CD8-positive, alpha-beta memory T cell (primary cell): ENCODE measurements at regions not wholly inside any gene's neighbourhood (a gene's known extent, or its start where the extent isn't known, plus 50 kb on each side); places are given as distances from the start of the nearest gene placed in this dataset.

Experiments
- CTCF ChIA-PET: fragments of 350-600 bp; sonication (Branson Sonifier 250); formaldehyde crosslinking; loops from one replicate; lab custom pipeline; 2021; ENCODE audit warnings: antibody characterized with exemption; lab: Charles Lee
- POLR2A ChIA-PET: fragments of 350-600 bp; sonication (Branson Sonifier 250); formaldehyde crosslinking; loops from one replicate; lab custom pipeline; 2021; ENCODE audit warnings: antibody characterized with exemption; lab: Charles Lee
- DNase-seq, 5 donors: peaks; one replicate each; pipeline versions ENCODE4 v3.0.0 to v3.0.0-alpha.2; 2020 to 2022; ENCODE audit warnings: mixed read lengths in 1 of 5
- H3K27ac ChIP-seq: one replicate; pipeline ENCODE4 v1.7.0; 2013; ENCODE audit warnings: low read depth, mild to moderate bottlenecking, low read length, moderate library complexity
- H3K27me3 ChIP-seq: 2 replicates; pipeline ENCODE4 v1.7.0; 2013; ENCODE audit warnings: low read length, mild to moderate bottlenecking; ENCODE audit not compliant: insufficient read depth, poor library complexity, severe bottlenecking
- H3K36me3 ChIP-seq: 2 replicates; pipeline ENCODE4 v1.7.0; 2013; ENCODE audit warnings: mild to moderate bottlenecking, low read length, moderate library complexity; ENCODE audit not compliant: insufficient read depth
- H3K4me1 ChIP-seq: 2 replicates; pipeline ENCODE4 v1.7.0; 2013; ENCODE audit warnings: mild to moderate bottlenecking, low read length, moderate library complexity; ENCODE audit not compliant: insufficient read depth
- H3K4me3 ChIP-seq: 2 replicates; pipeline ENCODE4 v1.7.0; 2013; ENCODE audit warnings: mild to moderate bottlenecking, low read length
- H3K9me3 ChIP-seq: 2 replicates; pipeline ENCODE4 v1.7.0; 2013; ENCODE audit warnings: mild to moderate bottlenecking, low read length
- H3K27ac Mint-ChIP-seq, 8 donors: one replicate each; pipeline ENCODE4 v1.8.0; 2020 to 2021; ENCODE audit warnings: mixed read lengths in 8 of 8, mild to moderate bottlenecking in 6 of 8, inconsistent platforms in 3 of 8, moderate library complexity in 3 of 8
- H3K27me3 Mint-ChIP-seq, 2 donors: one replicate each; pipeline ENCODE4 v1.8.0; 2020 to 2021; ENCODE audit warnings: mixed read lengths in 2 of 2, mild to moderate bottlenecking in 1 of 2, moderate library complexity in 1 of 2
- H3K36me3 Mint-ChIP-seq, 3 donors: one replicate each; pipeline ENCODE4 v1.8.0; 2020 to 2021; ENCODE audit warnings: mixed read lengths in 3 of 3, inconsistent platforms in 1 of 3, mild to moderate bottlenecking in 1 of 3
- H3K4me1 Mint-ChIP-seq, 3 donors: one replicate each; pipeline ENCODE4 v1.8.0; 2020 to 2021; ENCODE audit warnings: mixed read lengths in 3 of 3, inconsistent platforms in 1 of 3, mild to moderate bottlenecking in 1 of 3
- H3K4me3 Mint-ChIP-seq, 7 donors: one replicate each; pipeline ENCODE4 v1.8.0; 2020 to 2021; ENCODE audit warnings: mixed read lengths in 7 of 7, mild to moderate bottlenecking in 6 of 7, moderate library complexity in 4 of 7, inconsistent platforms in 2 of 7
- H3K9me3 Mint-ChIP-seq, 5 donors: one replicate each; pipeline ENCODE4 v1.8.0; 2020 to 2022; ENCODE audit warnings: mixed read lengths in 5 of 5, mild to moderate bottlenecking in 3 of 5, moderate library complexity in 2 of 5, inconsistent platforms in 1 of 5

DNA sequence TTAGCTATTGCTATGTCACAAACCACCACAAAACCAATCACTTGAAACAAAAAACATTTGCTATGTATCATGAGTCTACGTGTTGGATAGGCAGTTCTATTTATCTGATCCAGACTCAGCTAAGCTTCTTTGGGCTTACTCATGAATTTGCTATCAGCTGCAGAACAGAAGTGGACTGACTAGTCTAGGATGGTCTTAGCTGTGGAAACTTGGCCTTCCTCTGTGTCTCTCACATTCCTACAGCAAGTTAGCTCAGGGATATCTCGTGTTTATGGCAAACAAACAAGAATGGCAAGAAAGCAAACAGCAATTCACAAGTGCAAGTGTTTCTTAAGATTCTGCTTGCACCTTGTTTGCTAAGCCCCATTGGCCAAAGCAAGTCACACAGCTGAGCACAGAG is 288.0 kb upstream of the TNP1 start:
- Mint-ChIP-seq H3K27me3 (peaks cover 10 to 12% of the 10 kb centered on the region in 2 donors), H3K4me1 (no peaks in the 10 kb centered on the region), H3K9me3 (peaks cover 0 to 7% (median 2%) of the 10 kb centered on the region in 5 donors), H3K27ac (no peak overlapping the region), H3K36me3 (no peaks in the 10 kb centered on the region), H3K4me3 (no peak overlapping the region)
- DNase-seq = no peak
- H3K4me1 ChIP-seq = no peaks in the 10 kb centered on the region
- CTCF ChIA-PET = no interaction called here
- no peaks in the 10 kb centered on the region for H3K9me3 ChIP-seq
- POLR2A ChIA-PET = no interaction called here
- H3K4me3 ChIP-seq = no peak overlapping the region
- no peaks in the 10 kb centered on the region for H3K27me3 ChIP-seq
- no peaks in the 10 kb centered on the region for H3K36me3 ChIP-seq
- no peak overlapping the region for H3K27ac ChIP-seq

DNA sequence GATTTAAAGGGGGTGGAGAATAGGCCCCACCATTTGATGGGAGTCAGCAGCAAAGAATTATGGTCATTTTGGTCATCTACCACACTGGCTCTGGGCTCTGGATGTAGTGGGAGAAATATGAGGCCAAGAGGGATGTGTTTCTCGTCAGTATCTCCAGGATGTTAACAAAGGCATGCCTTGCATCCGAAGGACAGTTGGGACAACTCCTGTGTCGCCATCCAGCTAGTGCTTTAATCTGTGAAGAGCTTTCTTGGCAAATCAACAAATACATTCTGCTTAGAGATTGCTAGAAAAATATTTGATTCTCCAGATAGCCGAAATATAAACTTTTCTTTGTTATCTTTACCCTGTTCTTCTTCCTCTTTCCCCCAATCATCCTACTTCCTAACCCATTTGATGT is 287.1 kb upstream of the TNP1 start:
- H3K4me1 Mint-ChIP-seq = no peaks in the 10 kb centered on the region
- POLR2A ChIA-PET = no interaction called here
- H3K9me3 ChIP-seq = no peaks in the 10 kb centered on the region
- H3K27me3 Mint-ChIP-seq = peaks cover 7 to 12% of the 10 kb centered on the region in 2 donors
- no peaks in the 10 kb centered on the region for H3K36me3 Mint-ChIP-seq
- no peak overlapping the region for H3K4me3 ChIP-seq
- peaks cover 6 to 13% (median 8%) of the 10 kb centered on the region in 5 donors for H3K9me3 Mint-ChIP-seq
- CTCF ChIA-PET = no interaction called here
- H3K27ac ChIP-seq = no peak overlapping the region
- no peaks in the 10 kb centered on the region for H3K36me3 ChIP-seq
- H3K27ac Mint-ChIP-seq = no peak overlapping the region
- no peak overlapping the region for H3K4me3 Mint-ChIP-seq
- no peaks in the 10 kb centered on the region for H3K4me1 ChIP-seq
- H3K27me3 ChIP-seq = no peaks in the 10 kb centered on the region
- DNase-seq = no peak

DNA sequence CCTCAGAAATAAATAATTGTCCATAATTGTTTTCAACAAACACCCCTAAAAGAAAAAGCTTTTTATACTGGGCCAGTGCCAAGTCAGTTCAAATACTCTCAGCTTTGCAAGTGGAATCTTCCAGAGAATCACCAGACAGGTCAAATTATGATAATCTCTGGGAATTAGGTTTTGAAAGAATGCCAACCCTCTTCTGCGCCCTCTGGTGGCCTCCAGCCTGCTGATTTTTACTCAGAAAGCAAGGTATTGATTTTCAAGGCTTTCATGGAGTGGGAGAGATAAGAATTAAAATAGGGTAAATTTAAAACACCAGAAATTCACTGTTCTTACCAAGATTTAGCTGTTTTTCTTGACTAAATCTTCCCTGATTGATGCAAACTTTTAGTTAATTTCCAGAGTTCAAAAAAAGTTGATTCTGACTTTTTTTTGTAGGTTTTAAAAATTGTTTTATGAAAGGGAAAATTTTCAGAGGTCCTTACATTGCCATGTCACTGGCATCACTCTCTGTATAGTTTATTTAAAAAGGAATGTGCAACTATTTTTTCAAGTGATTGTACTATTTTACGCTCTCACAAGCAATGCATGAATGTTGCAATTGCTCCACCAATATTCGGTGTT is 282.9 kb upstream of the TNP1 start:
- no peak for DNase-seq
- Histone ChIP-seq H3K9me3 (no peaks in the 10 kb centered on the region), H3K36me3 (no peaks in the 10 kb centered on the region), H3K27me3 (no peaks in the 10 kb centered on the region), H3K27ac (no peak overlapping the region), H3K4me1 (no peaks in the 10 kb centered on the region), H3K4me3 (no peak overlapping the region)
- H3K36me3 Mint-ChIP-seq = no peaks in the 10 kb centered on the region
- no peaks in the 10 kb centered on the region for H3K4me1 Mint-ChIP-seq
- no peak overlapping the region for H3K27ac Mint-ChIP-seq
- CTCF ChIA-PET = no interaction called here
- peaks cover 8 to 27% (median 20%) of the 10 kb centered on the region in 5 donors for H3K9me3 Mint-ChIP-seq
- POLR2A ChIA-PET = no interaction called here
- peaks cover 6% of the 10 kb centered on the region in 2 donors for H3K27me3 Mint-ChIP-seq
- no peak overlapping the region for H3K4me3 Mint-ChIP-seq

DNA sequence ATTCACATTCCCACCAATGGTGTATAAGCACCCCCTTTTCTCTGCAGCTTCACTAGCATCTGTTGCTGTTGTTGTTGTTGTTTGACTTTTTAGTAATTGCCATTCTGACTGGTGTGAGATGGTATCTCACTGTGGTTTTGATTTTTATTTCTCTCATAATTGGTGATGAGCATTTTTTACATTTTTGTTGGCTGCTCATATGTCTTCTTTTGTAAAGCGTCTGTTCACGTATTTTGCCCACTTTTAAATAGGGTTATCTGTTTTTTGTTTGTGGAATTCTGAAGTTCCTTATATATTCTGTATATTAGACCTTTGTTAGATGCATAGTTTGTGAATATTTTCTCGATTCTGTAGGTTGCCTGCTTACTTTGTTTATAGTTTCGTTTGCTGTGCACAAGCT is 278.4 kb upstream of the TNP1 start:
- Mint-ChIP-seq H3K27me3 (no peaks in the 10 kb centered on the region), H3K4me1 (no peaks in the 10 kb centered on the region), H3K27ac (no peak overlapping the region), H3K9me3 (peaks cover 8 to 31% (median 19%) of the 10 kb centered on the region in 5 donors), H3K4me3 (no peak overlapping the region), H3K36me3 (peaks cover 0 to 1% (median 0%) of the 10 kb centered on the region in 3 donors)
- Histone ChIP-seq H3K36me3 (no peaks in the 10 kb centered on the region), H3K4me1 (no peaks in the 10 kb centered on the region), H3K4me3 (no peak overlapping the region), H3K27me3 (no peaks in the 10 kb centered on the region), H3K9me3 (no peaks in the 10 kb centered on the region), H3K27ac (no peak overlapping the region)
- CTCF ChIA-PET = no interaction called here
- no peak for DNase-seq
- POLR2A ChIA-PET = no interaction called here

DNA sequence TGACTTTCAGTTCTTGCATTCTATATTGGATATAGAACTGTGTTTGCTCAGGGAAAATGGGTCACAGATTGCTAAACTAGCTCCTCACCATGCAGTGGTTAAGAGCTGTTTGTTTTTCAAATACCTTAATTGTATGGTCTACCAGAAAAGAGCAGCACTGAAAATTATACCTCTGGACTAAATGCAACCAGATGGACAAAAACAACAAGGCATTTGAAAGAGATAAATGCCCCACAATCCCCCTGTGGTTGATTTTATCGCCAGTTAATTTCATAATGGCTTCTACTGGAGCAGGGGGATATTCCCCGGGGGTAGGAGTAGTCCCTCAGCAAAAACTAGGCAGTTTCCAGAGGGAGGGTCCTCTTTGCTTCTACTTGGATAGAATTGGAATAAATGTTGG is 267.9 kb upstream of the TNP1 start:
- no peak overlapping the region for H3K4me3 Mint-ChIP-seq
- H3K27ac ChIP-seq = no peak overlapping the region
- POLR2A ChIA-PET = no interaction called here
- CTCF ChIA-PET = no interaction called here
- H3K36me3 ChIP-seq = no peaks in the 10 kb centered on the region
- peaks cover 0 to 3% (median 0%) of the 10 kb centered on the region in 5 donors for H3K9me3 Mint-ChIP-seq
- no peak overlapping the region for H3K4me3 ChIP-seq
- no peaks in the 10 kb centered on the region for H3K4me1 ChIP-seq
- H3K36me3 Mint-ChIP-seq = no peaks in the 10 kb centered on the region
- DNase-seq = no peak
- no peaks in the 10 kb centered on the region for H3K27me3 ChIP-seq
- H3K4me1 Mint-ChIP-seq = no peaks in the 10 kb centered on the region
- no peaks in the 10 kb centered on the region for H3K9me3 ChIP-seq
- no peak overlapping the region for H3K27ac Mint-ChIP-seq
- H3K27me3 Mint-ChIP-seq = peaks cover 0 to 2% of the 10 kb centered on the region in 2 donors

DNA sequence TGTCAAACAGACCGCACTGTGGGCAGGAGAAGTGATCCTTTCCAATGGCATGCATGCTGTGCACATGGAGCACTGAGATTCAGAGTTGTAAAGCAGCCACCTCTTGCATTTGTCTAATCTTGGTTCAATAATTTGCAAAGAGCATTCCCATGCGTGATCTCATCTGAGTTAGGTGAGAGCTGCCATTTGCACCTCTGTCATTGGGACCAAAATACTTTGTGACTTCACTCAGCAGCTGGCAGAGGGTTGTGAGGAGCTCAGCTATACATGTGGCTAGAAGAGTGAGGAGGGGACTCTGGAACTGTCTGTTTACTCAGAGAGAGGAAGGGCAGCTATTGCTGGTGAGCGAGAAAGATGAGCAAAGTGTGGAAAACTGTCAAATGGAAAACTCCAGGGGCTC is 265.1 kb upstream of the TNP1 start:
- Mint-ChIP-seq H3K4me1 (no peaks in the 10 kb centered on the region), H3K27me3 (peaks cover 0 to 2% of the 10 kb centered on the region in 2 donors), H3K4me3 (no peak overlapping the region), H3K27ac (no peak overlapping the region), H3K36me3 (no peaks in the 10 kb centered on the region), H3K9me3 (no peaks in the 10 kb centered on the region)
- ChIA-PET POLR2A (no interaction called here), CTCF (no interaction called here)
- H3K36me3 ChIP-seq = no peaks in the 10 kb centered on the region
- no peak for DNase-seq
- no peak overlapping the region for H3K27ac ChIP-seq
- H3K4me1 ChIP-seq = no peaks in the 10 kb centered on the region
- no peaks in the 10 kb centered on the region for H3K9me3 ChIP-seq
- H3K27me3 ChIP-seq = no peaks in the 10 kb centered on the region
- no peak overlapping the region for H3K4me3 ChIP-seq

DNA sequence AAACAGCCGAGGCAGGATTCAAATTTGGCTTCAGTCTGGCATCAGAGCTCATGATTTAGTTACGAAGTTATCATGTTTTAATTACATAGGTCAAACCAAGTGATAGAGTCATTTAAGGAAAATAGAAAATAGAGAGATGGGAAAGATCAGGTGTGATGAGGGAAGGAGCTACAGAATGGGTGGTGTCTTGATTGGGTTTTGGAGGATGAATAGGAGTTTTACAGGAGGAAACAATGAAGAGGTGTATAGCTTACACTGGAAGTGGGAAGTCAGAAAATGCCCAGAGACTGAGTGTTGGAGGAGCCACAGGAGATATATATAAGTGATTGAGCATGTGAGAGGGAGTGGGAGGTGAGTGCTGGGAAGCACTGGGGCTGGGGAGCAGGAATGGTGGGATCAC is 264.2 kb upstream of the TNP1 start:
- no peak overlapping the region for H3K4me3 ChIP-seq
- Mint-ChIP-seq H3K9me3 (no peaks in the 10 kb centered on the region), H3K4me3 (peak overlapping the region in 1 of 7 donors; percentile 24), H3K27ac (no peak overlapping the region), H3K36me3 (no peaks in the 10 kb centered on the region), H3K27me3 (peaks cover under 1 to 2% of the 10 kb centered on the region in 2 donors), H3K4me1 (no peaks in the 10 kb centered on the region)
- no peak overlapping the region for H3K27ac ChIP-seq
- no peaks in the 10 kb centered on the region for H3K4me1 ChIP-seq
- no peaks in the 10 kb centered on the region for H3K36me3 ChIP-seq
- no peaks in the 10 kb centered on the region for H3K27me3 ChIP-seq
- no peak for DNase-seq
- POLR2A ChIA-PET = no interaction called here
- no peaks in the 10 kb centered on the region for H3K9me3 ChIP-seq
- CTCF ChIA-PET = no interaction called here

DNA sequence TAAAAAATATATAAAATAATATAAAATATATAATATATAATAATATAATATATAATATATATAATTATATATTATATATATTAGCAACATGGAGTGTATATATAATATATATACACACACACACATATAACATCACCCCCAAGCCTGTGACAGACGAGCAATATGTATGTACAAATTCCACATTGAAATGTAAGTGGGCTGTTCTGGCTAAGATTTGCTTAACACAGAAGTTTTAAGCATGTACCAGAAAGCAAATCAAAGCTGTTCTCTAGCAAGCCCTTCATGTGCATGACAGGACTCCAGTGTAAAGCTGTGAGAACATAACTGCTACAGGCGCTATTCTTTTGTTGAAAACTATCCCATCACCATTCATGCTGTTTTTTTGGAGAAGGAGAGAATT is 261.7 kb upstream of the TNP1 start:
- H3K9me3 Mint-ChIP-seq = peaks cover 0 to 3% (median 0%) of the 10 kb centered on the region in 5 donors
- H3K36me3 Mint-ChIP-seq = no peaks in the 10 kb centered on the region
- Histone ChIP-seq H3K4me3 (no peak overlapping the region), H3K9me3 (no peaks in the 10 kb centered on the region), H3K27ac (no peak overlapping the region), H3K4me1 (no peaks in the 10 kb centered on the region), H3K27me3 (no peaks in the 10 kb centered on the region), H3K36me3 (no peaks in the 10 kb centered on the region)
- H3K27ac Mint-ChIP-seq = no peak overlapping the region
- no peak overlapping the region for H3K4me3 Mint-ChIP-seq
- no peaks in the 10 kb centered on the region for H3K4me1 Mint-ChIP-seq
- ChIA-PET POLR2A (no interaction called here), CTCF (no interaction called here)
- H3K27me3 Mint-ChIP-seq = peaks cover 4% of the 10 kb centered on the region in 2 donors
- no peak for DNase-seq
